MV-4-11 (cell line): ENCODE measurements at regions not wholly inside any gene's neighbourhood (a gene's known extent, or its start where the extent isn't known, plus 50 kb on each side); places are given as distances from the start of the nearest gene placed in this dataset.

Experiments
- DNase-seq: peaks from one replicate; lab custom pipeline; 2025; lab: John Stamatoyannopoulos, UW

DNA sequence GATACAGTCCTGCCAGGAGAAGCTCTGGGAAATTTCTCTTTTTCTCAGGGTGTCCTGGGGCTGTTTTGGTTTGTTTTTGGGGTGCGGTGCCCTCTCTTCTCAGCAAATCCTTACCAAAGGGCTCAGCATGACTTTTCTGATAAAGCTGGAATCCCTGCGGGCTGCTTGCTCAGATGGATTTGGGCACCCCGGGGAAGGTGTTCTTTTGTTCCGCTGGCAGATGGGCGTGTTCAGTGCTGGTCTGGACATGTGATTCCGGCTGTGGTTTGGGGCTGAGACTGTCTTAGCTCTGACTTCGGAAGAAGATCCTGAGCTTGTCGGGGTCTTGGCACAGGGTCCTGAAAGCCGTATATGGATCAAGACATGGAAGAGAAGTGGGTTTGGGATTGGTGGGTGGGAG is 134.2 kb upstream of the SPRED2 start:
- DNase-seq = peak; percentile 34

DNA sequence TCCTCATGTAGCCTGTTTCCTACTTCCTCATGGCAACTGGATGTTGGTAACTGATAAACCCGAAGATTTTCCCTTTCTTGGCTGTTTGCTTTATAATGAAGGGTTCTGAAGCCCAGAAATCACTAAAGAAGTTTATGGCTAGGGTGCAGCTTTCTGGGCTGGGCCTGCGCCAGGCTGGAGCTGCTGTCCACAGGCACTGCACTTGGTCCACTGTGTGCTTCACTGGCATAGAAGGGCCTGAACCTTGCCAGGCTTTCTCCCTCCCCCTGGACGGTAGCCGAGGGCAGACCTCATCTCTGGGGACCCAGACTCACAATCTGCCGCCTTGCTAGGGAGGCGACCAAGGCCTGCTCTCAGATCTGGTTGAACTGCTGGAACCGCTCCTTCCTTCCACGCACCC is 133.3 kb upstream of the SPRED2 start:
- no peak for DNase-seq

DNA sequence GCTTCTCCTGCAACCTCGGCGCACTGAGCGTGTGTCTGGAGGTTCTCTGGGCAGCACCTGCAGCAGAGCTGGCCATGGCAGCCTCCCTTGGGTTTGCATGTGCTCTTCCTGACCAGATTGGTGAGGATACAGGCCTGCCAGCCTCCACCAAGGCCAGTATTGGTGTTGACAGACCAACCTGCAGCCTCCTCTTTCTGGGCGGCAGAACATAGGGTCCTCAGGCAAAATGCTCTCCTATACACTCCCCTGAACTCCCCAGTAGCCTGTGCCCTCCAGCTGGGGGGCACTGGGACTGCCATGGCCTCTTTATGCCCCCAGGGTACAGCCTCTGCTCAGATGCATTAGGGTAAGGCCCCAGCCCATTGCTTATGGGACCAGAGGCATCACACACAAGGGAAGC is 131.9 kb upstream of the SPRED2 start:
- DNase-seq = no peak

DNA sequence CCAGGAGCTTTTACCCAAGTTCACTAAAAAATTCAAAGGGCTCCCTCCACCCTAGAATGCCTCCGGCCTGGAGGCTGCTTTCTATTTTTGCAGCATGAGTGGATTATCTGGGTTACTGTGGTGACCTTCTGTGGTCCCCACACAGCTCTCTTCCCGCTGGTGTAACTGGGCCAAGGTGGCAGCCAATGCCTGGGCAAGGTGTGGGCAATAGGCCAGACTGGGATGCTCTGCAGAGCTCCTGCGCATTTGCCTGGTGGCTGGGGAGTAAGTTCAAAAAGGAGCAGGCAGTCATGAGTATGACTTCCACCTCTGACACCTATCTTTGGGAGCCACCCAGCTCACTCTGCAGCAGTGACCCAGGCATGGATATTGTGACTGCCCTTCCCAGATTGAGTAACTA is 130.5 kb upstream of the SPRED2 start:
- DNase-seq = no peak

DNA sequence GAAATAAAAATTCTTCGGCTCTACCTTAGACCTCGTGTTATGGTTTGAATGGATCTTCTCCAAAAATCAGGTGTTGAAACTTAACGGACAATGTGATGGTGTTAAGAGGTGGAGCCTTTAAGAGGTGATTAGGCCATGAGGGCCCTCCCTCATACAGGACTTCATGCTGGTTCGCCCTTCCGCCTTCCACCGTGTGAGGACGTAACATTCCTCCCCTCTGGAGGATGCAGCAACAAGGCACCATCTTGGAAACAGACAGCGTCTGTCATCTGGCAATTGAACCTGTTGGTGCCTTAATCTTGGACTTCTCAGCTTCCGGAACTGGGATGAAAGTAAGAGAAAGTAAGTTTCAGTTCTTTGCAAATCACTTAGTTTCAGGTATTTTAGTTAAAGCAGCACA is 126.3 kb upstream of the SPRED2 start:
- DNase-seq = no peak

DNA sequence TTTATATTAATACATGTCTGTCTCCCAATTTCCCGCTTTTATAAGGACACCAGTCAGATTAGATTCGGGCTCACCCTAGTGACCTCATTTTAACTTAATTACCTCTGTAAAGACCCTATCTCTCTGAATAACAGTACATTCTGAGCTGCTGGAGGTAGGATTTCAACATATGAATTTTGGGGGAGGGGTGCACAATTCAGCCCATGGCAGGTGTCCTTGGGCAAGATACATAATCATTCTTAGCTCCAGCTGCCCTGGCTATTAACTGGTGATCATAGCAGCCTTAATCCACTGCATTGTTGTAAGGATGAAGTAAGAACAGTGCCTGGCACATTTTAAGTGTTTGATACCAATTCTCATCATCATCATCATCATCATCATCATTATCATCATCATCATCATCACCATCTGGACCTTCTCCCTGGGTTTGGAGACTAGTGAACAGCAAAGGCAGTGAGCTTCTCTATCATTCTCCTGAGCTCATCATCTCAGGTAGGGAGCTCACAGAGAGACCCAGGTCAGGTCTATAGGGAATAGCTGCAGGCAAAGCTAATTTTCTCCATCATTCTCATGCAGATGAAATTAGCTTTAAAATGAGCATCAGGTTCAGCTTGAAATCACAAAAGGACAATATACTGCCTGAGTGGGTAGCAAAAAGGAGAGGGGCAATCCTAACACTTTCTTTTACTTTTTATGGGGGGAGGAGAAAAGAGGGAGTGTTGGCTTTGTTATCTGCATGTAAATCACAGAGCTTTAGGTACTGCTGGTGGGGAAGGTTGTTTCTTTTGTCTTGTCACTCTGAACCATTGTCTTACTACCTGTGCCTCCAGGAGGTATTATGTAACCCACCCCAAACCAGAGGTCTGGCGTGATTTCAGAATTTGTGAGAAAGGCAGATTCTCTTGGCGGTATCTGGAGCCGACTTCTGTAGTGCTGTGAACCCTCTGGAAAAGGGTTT is 125.5 kb upstream of the SPRED2 start:
- no peak for DNase-seq

DNA sequence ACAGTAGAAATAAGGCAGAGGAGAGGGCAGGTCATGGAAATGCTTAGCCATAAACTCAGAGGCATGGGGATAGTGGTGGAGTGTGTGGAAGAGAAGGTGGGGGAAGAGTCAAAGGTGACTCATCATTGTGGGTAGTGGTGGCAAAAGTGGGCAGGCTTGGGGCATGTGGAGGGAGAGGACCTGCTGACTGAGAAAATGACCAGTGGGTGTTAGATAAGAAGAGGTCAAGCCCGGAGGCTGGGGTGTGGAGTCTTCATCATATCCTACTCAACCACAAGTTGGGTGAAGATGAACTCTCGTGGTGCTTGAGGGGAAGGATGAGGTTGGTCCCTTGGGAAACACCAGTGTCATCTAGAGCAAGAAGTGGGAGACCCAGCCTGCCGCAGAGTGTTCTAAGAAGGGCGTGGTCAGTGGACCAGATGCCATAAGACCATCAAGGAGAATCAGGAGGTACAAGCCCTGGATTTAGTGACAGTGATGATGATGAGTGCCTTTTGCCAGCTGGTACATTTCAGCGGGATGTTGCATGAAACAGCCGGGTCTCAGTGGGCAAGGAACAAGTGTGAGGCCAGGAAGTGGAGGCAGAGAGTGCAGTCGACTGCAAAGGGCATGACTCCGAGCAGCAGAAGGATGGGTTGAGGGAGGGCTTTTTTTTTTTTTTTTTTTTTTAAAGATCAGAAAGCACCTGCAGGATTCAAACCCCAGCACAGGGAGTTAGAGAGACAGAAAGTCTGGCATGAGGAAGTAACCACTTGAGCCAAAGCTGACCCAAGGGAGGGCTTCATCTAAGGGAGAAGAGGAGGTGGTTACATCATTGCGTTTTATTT is 122.6 kb upstream of the SPRED2 start:
- peak; percentile 63 for DNase-seq

DNA sequence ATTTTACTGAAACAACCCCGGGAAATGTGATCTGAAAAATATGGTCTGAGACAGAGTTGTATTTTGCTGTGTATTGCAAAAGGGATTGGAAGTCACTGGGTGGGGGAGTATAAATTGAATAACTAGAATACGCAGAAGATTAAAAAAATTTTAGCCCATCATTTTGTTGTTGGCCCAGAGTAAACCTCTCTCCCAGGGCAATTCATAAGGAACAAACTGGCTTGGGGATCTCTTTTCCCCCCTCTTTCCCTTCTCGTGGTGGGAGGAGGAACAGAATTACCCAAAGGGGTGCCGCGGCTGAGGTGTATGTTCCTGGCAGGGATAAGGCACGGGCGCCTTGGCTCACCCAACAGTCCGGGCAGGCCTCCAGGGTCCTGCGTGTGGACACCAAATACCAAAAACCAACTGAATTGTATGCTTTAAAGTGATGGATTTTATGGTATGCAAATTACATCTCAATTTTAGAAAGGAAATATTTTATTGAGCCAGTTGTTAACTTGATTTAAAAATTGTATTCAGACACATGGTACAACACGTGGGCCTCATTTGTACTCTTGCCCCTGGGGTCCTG is 121.2 kb upstream of the SPRED2 start:
- no peak for DNase-seq

DNA sequence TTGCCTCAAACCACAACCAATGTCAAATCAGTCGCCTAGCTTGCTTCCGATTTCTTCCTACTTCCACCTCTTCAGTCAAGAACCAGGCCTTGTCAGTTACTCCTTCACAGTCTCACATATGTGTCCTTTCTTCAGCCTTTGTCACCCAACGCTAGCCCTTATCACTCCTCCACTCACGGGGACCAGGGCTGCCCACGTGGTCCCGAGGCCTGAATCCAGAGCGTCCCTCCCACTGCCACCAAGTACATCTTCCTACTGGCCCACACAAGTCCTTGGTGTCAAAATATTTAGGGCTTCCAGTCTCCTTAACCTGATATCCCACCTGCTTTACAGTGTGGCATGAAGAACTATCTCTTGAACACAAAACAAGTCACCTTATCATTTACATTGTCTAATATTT is 119.1 kb upstream of the SPRED2 start:
- no peak for DNase-seq

DNA sequence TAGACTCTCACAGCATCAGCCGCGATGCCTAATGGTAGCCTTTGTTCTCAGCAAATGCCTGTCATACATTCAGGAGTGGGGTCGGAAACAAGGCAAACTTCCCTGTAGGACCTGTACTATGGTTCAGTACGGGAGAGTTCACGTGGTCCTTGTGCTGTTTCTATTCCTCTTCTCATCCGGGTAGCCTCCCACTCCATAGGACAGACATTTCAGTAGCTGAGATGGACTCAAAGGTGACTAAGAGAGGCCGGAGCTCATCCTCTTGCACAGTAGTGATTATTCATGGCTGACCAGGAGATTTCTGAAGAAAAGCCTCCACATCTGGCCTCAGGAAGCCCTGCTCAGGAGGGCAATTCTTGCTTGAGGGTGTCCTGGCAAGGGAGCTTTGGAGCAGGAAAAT is 117.8 kb upstream of the SPRED2 start:
- peak; percentile 74 for DNase-seq

DNA sequence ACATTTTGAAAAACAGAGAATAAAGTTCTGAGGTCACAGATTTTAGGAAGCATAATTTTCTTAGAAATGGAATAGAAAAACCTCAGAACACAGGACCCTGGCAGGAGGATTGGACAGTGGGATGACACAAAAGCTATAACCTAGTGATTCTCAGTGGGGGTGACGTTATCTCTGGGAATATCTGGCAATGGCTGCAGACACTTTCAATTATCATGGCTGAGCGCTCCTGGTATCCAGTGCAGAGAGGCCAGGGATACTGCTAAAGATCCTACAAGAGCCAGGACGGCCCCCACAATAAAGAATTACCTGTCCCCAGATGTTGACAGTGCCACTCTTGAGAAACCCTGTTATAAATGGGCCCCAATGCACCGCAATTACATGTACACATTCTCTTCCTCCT is 117.2 kb upstream of the SPRED2 start:
- DNase-seq = no peak

DNA sequence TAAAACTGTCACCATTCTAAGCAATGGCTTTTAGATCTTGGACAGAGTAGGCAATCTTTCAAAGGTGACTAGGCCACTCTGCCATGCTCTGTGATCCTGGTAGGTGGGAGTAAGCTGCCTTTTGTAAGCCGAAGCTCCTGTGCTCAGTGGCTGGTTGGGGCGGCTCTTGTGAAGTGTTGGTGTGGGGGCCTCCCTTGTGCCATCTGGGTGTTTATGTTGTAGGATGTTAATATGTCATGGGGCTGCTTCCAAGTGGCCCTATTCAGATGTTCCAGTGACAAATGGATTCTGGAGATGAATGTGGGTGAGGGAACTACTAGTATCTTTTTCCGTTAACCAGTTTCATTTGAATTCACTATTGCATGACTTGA is 116.8 kb upstream of the SPRED2 start:
- DNase-seq = no peak

DNA sequence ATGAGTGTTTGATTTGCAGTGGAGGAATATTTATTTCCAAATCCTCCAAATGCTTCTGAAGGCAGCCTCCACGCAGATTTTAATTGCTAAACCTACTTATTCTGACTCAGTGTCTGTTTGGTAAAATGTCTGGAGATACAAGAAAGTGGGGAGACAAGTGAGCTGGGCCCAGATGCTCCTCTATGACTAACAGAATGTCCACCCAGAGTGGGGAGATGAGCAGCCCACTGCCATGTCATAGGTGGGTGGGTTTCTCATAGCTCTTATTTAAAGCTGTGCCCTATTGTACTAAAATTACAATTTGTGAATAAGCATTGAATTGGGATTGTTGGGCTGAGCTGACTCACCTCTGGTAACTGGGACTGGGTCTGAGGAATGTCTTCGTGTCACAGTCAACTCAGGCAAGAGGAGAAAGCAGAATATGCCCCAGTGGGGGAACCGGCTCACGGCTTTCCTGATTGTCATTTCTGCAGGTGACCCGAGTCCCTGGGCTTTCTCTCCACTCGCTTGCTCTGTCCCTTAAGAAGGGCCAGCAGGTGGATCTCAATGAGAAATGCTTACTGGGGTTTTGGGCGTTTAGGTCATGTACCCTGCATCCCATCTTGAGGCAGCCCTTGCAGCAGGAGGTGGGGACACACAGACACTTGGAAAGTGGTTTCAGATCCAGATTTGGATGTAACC is 116.3 kb upstream of the SPRED2 start:
- no peak for DNase-seq

DNA sequence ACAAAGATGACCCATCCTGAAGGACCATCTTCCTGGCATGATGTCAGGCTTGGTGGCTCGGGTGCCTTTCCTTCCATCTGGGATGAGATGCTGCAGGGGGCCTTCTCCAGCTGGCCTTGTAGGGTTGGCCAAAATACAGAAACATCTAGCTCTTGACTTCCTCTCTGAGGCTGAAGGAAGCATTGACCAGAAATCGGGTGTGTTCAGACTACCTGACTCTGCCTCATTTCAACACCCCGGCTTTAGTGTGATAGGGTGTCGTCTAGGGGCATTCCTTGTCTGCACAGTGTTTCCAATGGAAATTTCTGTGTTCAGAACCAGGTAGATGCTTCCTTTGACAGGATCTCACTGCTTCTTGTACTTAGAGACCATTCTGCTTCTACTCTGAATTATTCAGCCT is 115.7 kb upstream of the SPRED2 start:
- DNase-seq = no peak

DNA sequence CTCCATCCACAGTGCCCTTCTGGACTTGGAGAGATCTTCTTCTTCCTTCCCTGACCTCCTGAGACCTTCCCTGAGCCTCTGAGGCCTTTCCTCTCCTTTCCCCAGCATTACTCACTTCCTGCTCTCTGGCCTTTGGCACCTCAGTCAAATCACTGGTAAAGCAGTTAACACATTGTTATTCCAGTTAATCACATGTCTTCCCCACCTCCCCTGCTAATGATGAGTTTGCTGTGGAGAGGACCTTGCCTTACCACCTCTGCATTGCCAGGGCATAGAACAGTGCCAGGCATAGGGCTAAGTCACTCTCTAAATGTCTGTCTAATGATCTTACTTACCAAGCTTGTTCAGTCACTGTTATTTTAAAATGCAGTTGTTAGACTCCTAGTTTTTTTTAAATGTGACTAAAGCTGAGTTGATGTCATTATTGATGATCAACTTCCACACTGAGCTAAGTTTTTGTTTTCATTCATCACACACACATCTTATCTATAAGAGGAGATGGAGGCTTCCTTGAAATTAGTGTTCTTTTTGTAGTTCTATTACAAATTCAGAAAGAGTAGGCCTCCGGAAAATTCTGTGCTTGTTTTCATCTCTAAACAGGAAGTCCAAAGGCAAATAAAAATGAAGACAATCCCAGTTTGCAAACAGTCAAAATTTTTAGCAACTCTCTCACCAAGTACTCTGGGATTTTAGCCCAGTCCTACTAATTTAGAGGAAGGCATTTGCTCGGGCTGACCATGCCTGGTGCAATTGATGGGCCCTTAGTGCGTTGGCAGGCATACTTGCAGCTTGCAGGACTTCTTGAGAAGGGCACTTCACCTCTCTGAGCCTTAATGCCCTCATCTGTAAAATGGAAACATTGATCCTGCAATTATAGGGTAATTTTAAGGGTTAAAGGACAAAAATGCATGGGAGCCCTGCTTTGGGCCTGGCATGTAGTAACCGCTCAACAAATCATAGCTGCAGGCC is 113.7 kb upstream of the SPRED2 start:
- peak; percentile 9 for DNase-seq

DNA sequence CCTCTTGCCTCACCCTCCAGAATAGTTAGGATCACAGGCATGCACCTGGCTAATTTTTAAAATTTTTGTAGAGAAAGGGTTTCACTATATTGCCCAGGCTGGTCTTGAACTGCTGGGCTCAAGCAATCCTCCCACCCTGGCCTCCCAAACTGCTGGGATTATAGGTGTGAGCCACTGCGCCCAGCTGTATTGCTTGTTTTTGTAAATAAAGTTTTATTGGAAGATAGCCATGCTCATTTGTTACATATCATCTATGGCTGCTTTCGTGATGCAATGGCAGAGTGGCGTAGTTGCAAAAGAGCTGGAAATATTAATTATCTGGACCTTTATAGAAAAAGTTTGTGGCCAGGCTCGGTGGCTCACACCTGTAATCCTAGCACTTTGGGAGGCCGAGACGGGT is 109.4 kb upstream of the SPRED2 start:
- DNase-seq = no peak

DNA sequence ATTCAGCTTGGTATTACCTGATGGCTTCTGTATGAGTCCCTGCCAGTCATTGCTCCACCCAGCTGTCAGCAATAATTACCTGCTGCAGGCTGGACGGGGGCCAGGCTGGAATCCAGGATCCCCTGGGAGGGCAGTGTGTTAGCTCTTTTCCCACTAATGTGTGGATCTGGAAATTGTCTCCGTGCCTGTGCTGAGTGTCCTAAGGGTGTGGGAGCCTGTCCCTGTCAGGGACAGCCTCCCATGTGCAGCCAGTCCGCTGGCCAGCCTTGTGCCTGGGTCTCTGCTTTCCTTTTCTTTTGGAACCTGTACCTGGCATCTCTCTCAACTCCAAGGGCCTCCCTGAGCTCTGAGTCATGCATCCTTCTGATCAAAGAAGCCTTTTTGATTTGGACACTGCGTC is 107.2 kb upstream of the SPRED2 start:
- DNase-seq = no peak

DNA sequence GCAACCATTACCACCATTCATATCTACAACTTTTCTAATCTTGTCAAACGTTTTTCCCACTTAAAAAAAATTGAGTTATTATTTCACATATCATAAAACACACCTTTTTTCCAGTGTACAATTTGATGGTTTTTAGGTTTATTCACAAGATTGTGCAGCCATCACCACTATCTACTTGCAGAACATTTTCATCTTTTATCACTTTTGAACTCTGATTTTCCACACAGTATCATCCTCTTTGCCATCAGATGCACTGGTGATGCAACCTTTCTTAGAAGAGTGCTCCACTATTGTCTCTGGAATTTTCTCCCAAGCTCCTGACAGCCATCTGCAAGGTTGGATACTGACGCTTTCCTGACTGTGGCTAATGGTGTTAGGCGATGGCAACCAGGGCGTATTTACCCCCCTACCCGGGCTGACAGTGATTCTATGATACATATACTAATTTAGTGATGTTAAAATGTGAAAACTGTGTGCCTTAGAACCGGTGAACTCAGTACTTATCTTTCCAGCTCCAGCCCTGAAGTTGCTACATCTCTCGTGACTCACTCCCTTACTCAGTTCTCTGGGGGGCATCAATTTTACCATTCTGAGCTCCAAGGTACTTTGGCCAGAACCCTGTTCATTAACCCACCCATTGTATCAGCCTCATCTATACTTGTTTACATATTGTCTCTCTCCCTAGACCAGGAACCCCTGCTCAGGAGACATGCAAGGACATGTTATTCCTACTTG is 105.4 kb upstream of the SPRED2 start:
- DNase-seq = no peak

DNA sequence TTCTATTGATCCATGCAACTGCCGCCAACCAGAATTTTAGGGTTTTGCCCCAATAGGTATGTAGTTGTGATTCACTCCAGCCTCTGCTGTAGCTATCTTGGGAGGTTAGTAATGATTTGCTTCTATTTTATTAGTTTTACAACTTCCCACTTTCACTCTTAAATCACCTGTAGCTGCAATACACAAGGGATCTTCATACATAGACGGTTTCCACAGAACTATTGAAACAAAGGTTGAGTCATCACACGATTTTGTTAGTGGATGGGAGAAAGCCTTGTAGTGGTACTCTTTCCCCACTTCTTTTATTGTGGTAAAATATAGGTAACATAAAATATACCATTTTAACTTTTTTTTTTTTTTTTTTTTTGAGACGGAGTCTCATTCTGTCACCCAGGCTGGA is 104.2 kb upstream of the SPRED2 start:
- DNase-seq = no peak

DNA sequence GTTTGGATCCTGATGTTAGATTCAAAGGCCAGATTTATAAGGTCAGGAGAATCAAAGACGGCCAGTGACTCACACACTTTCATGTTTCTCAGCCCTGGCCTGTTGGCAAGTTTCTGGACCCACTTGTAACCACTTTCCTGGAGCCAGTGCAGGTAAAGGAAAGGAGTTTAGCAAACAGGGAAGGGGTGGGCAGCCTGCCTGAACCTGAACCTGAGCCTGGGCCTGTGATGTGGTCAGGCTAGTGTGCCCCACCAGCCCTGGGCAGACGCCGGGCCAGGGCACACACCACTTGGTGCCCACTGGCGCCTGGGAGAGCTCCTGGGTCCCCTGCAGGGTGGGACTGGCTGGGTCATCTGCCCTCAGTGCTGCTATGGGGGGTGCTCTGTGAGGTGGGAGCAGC is 100.5 kb upstream of the SPRED2 start:
- DNase-seq = no peak
